ENCODE measurements at regions not wholly inside any gene's neighbourhood (a gene's known extent, or its start where the extent isn't known, plus 50 kb on each side); places are given as distances from the start of the nearest gene placed in this dataset.

- no peak for DNase-seq
Observed at GRCh38 chr16:9308356-9308801, 216.9 kb downstream of the HAPSTR1 start.

- DNase-seq: no peak
Observed at GRCh38 chr16:9308850-9309249, 217.4 kb downstream of the HAPSTR1 start.

GRCh38 chr16:9309844-9310243 lies 218.4 kb downstream of the HAPSTR1 start:
- DNase-seq: no peak

GRCh38 chr16:9311303-9311954 lies 220.0 kb downstream of the HAPSTR1 start:
- no peak for DNase-seq

DNA sequence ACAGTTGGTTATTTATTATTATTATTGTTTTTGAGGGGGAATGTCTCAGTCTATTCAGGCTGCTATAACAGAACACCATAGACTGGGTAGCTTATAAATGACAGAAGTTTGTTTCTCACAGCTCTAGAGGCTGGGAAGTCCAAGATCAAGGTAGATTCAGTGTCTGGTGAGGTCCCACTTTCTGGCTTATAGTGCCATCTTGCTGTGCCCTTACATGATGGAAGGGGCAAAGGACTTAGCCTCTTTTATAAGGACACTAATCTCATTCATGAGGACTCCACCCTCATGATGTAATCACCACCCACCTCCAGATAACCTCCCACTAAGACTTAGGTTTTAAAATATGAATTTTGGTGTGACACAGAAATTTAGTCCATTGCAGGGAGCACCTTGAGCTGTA lies 224.6 kb downstream of the HAPSTR1 start:
- no peak for DNase-seq

DNA sequence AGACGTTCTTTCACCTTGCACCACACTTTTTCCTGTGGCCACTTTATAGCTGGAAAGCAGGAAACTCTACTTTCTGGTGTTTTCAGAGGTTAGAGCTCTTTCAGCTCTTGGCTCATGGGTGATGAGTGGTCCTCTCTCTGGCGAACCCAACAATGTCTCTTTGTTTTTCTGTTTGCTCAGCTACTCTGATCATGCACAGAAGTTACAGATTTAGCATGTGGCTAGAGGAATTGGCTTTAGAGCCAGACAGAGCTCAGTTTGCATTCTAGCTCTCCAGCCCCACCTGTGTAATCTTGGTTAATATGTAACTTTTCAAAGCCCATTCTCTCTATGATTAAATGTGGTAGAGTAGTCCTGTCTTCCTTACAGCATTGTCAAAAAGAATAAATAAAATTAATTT lies 225.2 kb downstream of the HAPSTR1 start:
- DNase-seq: no peak

GRCh38 chr16:9318764-9319163 lies 227.3 kb downstream of the HAPSTR1 start:
- DNase-seq: no peak

DNA sequence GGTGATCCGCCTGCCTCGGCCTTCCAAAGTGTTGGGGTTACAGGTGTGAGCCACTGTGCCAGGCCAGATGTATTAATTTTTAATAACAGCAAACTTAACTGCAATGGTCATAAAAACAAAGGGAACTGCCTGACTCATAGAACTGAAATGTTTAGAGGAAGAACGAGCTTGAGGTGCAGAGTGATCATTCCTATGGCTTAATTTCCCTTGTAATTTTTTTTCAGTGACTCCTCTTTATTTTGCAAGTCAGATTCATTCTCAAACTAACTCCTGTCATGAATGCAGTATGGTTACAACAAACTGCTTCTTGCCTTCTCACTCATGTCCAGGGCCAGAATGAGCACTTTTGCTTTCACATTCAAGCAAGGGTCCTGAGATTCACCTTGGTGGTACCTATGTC lies 231.3 kb downstream of the HAPSTR1 start:
- no peak for DNase-seq

- no peak for DNase-seq
Observed at GRCh38 chr16:9323170-9323569, 231.7 kb downstream of the HAPSTR1 start.

DNA sequence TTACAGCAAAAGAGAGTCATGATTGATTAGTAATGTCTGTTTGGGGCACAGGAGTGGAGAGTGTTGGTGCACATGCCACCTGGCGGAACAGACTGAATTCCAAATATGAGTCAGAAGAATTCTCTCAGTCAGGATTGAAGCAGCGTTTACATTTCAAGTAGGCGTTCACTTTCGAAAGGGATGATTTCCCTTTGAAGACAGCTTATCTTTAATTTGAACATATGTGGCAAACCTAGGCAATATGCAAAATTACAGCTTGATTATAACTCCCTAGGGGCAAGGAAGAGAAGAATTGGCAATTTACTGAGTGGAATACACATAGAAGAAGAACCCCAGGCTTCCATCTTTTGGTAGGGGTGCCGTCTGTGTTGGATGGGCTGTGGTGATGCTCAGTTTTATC lies 235.8 kb downstream of the HAPSTR1 start:
- no peak for DNase-seq

DNA sequence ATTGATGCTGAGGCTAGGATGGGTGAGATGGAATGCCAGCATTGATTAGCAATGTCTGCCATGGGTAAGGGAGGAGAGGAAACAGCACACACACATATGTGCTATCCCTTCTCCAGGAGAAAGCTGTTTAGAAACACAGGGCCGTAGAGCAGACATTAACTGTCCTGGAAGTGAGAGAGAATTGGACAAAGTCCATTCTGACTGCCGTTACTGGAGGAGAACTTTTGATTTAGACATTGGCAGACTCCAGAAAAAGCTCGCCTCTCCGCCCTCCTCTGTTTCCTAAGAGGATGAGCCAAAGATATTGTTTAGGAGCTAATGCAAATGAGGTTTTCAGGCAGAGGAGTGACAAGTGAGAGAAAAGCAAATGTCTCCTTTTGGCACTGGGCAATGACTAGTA lies 237.0 kb downstream of the HAPSTR1 start:
- DNase-seq: no peak

DNA sequence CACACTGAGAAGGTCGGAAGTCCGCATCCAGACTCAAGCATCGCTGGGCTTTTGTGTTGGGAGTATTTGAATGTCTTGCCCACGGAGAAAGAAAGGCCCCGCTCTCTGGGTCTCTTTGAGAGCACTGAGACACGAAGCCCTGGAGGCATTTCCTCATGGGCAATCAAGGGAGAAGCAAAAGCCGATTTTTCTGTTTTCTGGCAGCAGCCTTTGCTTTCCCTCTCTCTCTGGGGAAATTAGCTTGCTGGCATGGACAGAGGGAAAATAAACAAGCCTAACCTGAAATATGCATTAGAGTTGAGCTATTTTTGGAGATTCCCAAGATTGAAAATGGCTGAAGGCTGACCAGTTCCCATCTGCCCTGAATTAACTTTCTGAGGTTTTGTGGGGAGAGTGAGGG lies 238.7 kb downstream of the HAPSTR1 start:
- DNase-seq: no peak

DNA sequence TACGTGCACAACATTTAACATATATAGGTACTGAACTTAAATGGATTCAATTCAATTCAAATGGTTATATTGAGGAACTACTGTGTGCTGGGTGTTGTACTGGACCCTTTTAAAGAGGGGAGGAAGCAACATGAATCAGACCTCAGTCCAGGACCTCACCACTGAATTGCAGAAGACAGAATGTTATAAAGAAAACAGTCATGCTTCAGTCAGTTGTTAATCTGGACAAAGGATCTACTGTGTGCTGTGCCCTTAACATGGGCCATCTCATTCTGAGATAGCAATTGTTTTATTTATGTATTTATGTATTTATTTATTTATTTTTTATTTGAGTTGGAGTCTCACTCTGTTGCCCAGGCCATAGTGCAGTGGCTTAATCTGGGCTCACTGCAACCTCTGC lies 240.1 kb downstream of the HAPSTR1 start:
- DNase-seq: no peak

DNA sequence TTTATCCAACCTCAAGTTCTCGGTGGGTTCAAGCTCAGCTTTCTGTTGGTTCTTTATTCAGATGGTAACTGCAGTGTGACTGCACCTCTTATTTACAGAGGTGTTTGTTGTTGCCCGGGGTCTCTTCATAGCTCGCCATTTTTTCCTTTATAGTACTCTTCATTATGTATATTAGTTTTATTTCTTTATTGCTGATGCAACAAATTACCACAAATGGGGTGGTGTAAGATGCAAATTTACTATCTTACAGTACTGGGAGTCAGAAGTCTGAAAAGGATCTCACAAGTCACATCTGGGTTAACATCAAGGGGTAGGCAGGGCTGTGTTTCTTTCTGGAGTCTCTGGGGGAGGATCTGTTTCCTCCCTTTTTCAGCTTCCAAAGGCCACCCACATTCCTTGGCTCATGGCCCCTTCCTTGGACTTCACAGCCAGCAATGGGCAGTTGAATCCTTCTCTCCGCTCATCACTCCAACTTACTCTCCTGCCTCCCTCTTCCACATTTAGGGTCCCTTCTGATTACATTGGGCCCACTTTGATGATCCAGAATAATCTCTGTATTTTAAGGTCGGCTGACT lies 241.2 kb downstream of the HAPSTR1 start:
- DNase-seq: no peak

GRCh38 chr16:9333469-9333868 lies 242.0 kb downstream of the HAPSTR1 start:
- DNase-seq: no peak

DNA sequence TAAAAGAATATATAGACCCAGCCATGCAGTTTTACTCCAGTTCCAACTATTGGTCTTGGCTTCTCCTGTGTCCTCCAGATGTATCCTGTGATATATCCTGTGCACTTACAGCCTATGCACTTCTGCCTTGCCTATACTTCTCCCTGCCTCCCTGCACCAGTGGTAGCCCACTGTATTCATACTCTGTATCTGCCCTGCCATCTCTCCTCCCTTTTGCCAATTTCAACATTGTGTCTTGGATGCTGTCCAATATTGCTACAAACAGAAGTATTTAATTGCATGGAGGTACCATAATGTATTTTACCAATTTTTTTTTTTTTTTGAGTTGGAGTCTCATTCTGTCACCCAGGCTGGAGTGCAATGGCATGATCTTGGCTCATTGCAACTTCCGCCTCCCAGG lies 242.7 kb downstream of the HAPSTR1 start:
- DNase-seq: no peak

DNA sequence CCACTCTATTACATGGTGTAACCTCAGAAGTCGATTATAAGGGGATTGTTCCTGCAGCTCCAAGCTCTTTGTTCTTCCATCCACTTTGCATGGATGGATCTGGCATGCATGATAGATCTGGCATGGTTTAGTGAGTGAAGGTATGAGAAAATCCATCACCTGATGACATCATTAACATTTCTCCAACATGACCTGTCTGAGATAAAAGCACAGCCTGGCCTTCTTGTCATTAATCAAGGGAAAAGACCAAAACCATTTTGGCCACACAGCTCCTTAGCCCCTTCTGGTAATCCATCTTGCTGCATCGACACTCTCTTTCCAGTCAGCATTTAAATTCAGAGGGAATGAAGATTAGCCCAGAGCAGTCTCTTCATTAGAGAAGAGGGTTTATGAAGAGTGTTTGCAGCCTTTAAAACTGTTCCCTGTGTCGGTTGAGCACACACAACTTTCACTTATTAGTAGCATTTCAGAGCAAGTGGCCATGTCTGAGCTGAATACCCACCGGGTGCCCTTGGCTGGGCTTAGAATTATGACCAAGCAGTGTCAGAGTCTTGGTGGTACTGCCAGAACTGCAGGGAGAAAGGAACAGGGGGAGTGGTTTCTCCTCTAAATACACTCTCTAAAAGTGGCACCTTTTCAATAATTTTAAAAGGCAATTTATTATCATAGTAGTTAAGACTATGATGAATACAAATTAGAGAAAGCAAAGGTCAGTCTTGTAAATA lies 246.0 kb downstream of the HAPSTR1 start:
- DNase-seq: no peak

DNA sequence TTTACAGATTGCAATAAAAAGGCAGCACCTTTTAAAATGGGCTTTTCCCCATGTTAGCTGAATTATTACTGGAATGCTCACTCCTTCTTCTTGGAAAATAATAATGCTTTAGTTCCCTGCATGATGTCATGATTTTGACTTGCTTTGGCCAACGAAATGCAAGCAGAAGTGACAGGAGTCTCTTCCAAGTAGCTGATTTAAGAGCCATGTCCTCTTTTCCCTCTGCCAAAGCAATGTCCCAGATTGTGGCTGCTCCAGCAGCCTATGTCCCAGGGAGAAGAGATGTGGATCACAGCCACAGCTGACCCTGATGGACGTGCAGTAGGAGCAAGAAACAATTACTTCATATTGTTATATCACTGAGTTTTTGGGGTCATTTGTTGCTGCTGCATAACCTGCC lies 246.6 kb downstream of the HAPSTR1 start:
- DNase-seq: no peak

- no peak for DNase-seq
Observed at GRCh38 chr16:9338510-9338909, 247.1 kb downstream of the HAPSTR1 start.

- no peak for DNase-seq
Observed at GRCh38 chr16:9340526-9341256, 249.2 kb downstream of the HAPSTR1 start.

- DNase-seq: no peak
Observed at GRCh38 chr16:9343276-9343675, 251.8 kb downstream of the HAPSTR1 start.

DNA sequence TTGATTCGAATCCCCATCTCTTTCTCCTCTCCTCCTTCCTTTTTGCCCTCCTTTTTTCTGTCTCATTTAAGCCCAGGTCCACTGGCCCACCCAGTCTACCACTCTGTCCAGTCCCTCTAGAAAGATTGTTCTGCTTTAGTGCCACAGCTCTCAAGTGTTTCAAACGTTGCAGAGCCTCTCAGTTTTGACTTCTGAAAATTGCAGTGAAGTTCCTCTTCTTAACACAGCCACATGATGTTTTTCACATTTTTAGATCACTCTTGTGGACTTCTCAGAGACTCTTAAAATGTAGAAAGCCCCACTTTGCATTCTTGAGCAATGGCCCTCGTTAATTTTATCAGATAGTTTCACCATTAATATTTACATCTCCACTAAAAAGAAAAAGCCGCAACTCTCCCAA lies 253.1 kb downstream of the HAPSTR1 start:
- DNase-seq: no peak

GRCh38 chr16:9345046-9345445 lies 253.6 kb downstream of the HAPSTR1 start:
- no peak for DNase-seq

- DNase-seq: no peak
Observed at GRCh38 chr16:9345880-9346279, 254.4 kb downstream of the HAPSTR1 start.

Measured in SHP77 (cell line).